DND-41 (cell line): ENCODE measurements at regions not wholly inside any gene's neighbourhood (a gene's known extent, or its start where the extent isn't known, plus 50 kb on each side); places are given as distances from the start of the nearest gene placed in this dataset.

Experiments used
- CTCF ChIP-seq: IDR thresholded peaks from 2 replicates; pipeline ENCODE4 v1.5.1; 2012; ENCODE audit warnings: borderline replicate concordance, low read length, moderate library complexity, mild to moderate bottlenecking; ENCODE audit not compliant: poor library complexity, severe bottlenecking; ENCODE audit errors: extremely low read depth
- EZH2 ChIP-seq: IDR thresholded peaks from 3 replicates; pipeline ENCODE4 v1.6.1; 2012; ENCODE audit warnings: borderline replicate concordance, low read depth, mild to moderate bottlenecking, moderate library complexity, low read length, inconsistent platforms; ENCODE audit not compliant: severe bottlenecking

DNA sequence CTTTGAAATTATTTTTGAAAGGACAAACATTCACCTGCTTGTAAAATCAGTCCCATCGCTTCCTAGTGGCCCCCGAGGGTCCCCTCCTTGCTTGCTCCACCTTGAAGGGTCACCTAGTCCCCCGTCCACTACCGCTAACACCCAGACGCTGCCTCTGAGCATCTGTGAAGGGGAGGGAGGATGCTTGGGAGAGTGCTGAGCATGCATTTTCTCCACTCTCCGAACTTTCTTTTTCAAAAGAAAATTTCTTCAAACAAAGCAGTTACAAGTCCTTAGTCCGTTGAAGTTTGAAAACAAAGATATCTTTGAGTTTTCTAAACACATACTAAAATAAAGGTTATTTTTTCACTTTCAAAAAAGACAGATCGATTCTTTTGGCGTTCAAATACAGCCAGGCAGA lies 224.3 kb upstream of the ARID1B start:
- no peak for TF ChIP-seq CTCF
- no peak for TF ChIP-seq EZH2
